A549 (cell line): ENCODE measurements at regions not wholly inside any gene's neighbourhood (a gene's known extent, or its start where the extent isn't known, plus 50 kb on each side); places are given as distances from the start of the nearest gene placed in this dataset.

ENCODE experiments used
- ATAC-seq, 2 experiments: fragments of 200-7000 bp in 1 of 2; fragments of >200 bp in 1 of 2; cut with Nextera tagmentation in 1 of 2; cut with Tn5 transposase in 1 of 2; 3 replicates each; pipeline versions ENCODE4 v1.8.0 to v1.9.1; 2018 to 2020; ENCODE audit warnings: mild to moderate bottlenecking in 1 of 2, moderate library complexity in 1 of 2
- CTCF ChIA-PET: fragments of 300-600 bp; sonication (Branson Sonifier 250); formaldehyde crosslinking; extraction: SDS; loops from one replicate; lab custom pipeline; 2021; ENCODE audit warnings: antibody characterized with exemption, inconsistent platforms; lab: Yijun Ruan, JAX
- POLR2A ChIA-PET: fragments of 350-600 bp; formaldehyde crosslinking; extraction: SDS; loops from one replicate; lab custom pipeline; 2021; ENCODE audit warnings: antibody characterized with exemption, inconsistent platforms; lab: Yijun Ruan, JAX
- DNase-seq, 2 experiments: peaks; one replicate each; pipeline versions ENCODE4 v3.0.0 to v3.0.0-alpha.2; 2011 to 2016; ENCODE audit warnings: low read depth in 1 of 2, low spot score in 1 of 2
- FAIRE-seq: peaks from 2 replicates; lab custom pipeline; 2011; peaks lifted over from hg19 to GRCh38; lab: Jason Lieb, UNC
- H3K27ac ChIP-seq, 2 experiments: fragments of >200 bp; sonication (Bioruptor Twin); formaldehyde crosslinking; 3 replicates each; pipeline ENCODE4 v1.5.1; 2016 to 2017
- H3K4me1 ChIP-seq: fragments of >200 bp; sonication (Bioruptor Twin); formaldehyde crosslinking; 3 replicates; pipeline ENCODE4 v1.6.1; 2016
- H3K4me2 ChIP-seq: fragments of >200 bp; sonication (Bioruptor Twin); formaldehyde crosslinking; 3 replicates; pipeline ENCODE4 v1.6.1; 2016
- H3K4me3 ChIP-seq: fragments of >200 bp; sonication (Bioruptor Twin); formaldehyde crosslinking; 3 replicates; pipeline ENCODE4 v1.5.1; 2016
- H3K9me3 ChIP-seq: fragments of >200 bp; sonication (Bioruptor Twin); formaldehyde crosslinking; 3 replicates; pipeline ENCODE4 v1.6.1; 2016
- BCL3 ChIP-seq: fragments of >200 bp; sonication (Bioruptor Twin); formaldehyde crosslinking; IDR thresholded peaks from 3 replicates; pipeline ENCODE4 v1.6.1; 2016
- BHLHE40 ChIP-seq: IDR thresholded peaks from 2 replicates; pipeline ENCODE4 v1.6.1; 2012; ENCODE audit warnings: low read depth, low read length, inconsistent platforms
- CBX2 ChIP-seq: fragments of 200-600 bp; sonication (generic); IDR thresholded peaks from 2 replicates; pipeline ENCODE4 v1.6.1; 2016; ENCODE audit warnings: low read depth, mild to moderate bottlenecking, borderline replicate concordance
- CHD4 ChIP-seq: fragments of 200-600 bp; sonication (generic); IDR thresholded peaks from 2 replicates; pipeline ENCODE4 v1.6.1; 2016; ENCODE audit warnings: antibody characterized with exemption, mild to moderate bottlenecking, borderline replicate concordance
- E2F6 ChIP-seq: IDR thresholded peaks from 2 replicates; pipeline ENCODE4 v1.6.1; 2012; ENCODE audit warnings: low read depth, borderline replicate concordance
- EHF ChIP-seq: fragments of 250-450 bp; sonication (Bioruptor Pico); IDR thresholded peaks from 2 replicates; pipeline ENCODE4 v1.5.0; 2020; ENCODE audit warnings: mild to moderate bottlenecking
- EHMT2 ChIP-seq: fragments of 200-600 bp; sonication (generic); IDR thresholded peaks from 2 replicates; pipeline ENCODE4 v1.6.1; 2016; ENCODE audit warnings: antibody characterized with exemption, low read depth, mild to moderate bottlenecking, moderate library complexity
- EP300 ChIP-seq, 2 experiments: fragments of >200 bp; sonication (Bioruptor Twin); formaldehyde crosslinking; IDR thresholded peaks; 2 replicates in 1 of 2; 3 replicates in 1 of 2; pipeline ENCODE4 v1.6.1; 2016 to 2017
- ESRRA ChIP-seq: fragments of 150-350 bp; IDR thresholded peaks from 2 replicates; pipeline ENCODE4 v1.6.1; 2014; ENCODE audit warnings: mild to moderate bottlenecking, low read length, borderline replicate concordance
- FOSL2 ChIP-seq, 2 experiments: fragments of 450-650 bp in 1 of 2; fragments of >200 bp in 1 of 2; sonication (Bioruptor Twin) in 1 of 2; formaldehyde crosslinking; IDR thresholded peaks; 2 replicates each; pipeline versions ENCODE4 v1.5.0 to v1.6.1; 2016 to 2020; ENCODE audit warnings: mild to moderate bottlenecking in 1 of 2, moderate library complexity in 1 of 2
- HDAC2 ChIP-seq: fragments of 200-600 bp; sonication (generic); IDR thresholded peaks from 2 replicates; pipeline ENCODE4 v1.6.1; 2016
- HOXB13 ChIP-seq: fragments of 250-450 bp; sonication (Bioruptor Pico); IDR thresholded peaks from 2 replicates; pipeline ENCODE4 v1.5.0; 2020; ENCODE audit warnings: low read depth, mild to moderate bottlenecking, moderate library complexity
- JUNB ChIP-seq: fragments of >200 bp; sonication (Bioruptor Twin); formaldehyde crosslinking; IDR thresholded peaks from 2 replicates; pipeline ENCODE4 v1.6.1; 2016
- KDM5A ChIP-seq: fragments of 200-600 bp; sonication (generic); IDR thresholded peaks from 2 replicates; pipeline ENCODE4 v1.6.1; 2016; ENCODE audit warnings: antibody characterized with exemption, mild to moderate bottlenecking
- MAZ ChIP-seq: fragments of 150-350 bp; IDR thresholded peaks from 2 replicates; pipeline ENCODE4 v1.6.1; 2014; ENCODE audit warnings: antibody characterized with exemption, low read depth, low read length, borderline replicate concordance
- MYC ChIP-seq: IDR thresholded peaks from 2 replicates; pipeline ENCODE4 v1.6.1; 2012; ENCODE audit warnings: mild to moderate bottlenecking, inconsistent platforms, low read length, improper control_type of control experiment, borderline replicate concordance
- NR3C1 ChIP-seq: fragments of >200 bp; sonication (Bioruptor Twin); formaldehyde crosslinking; IDR thresholded peaks from 3 replicates; pipeline ENCODE4 v1.6.1; 2017
- POLR2A ChIP-seq: IDR thresholded peaks from 2 replicates; pipeline ENCODE4 v1.6.1; 2012; ENCODE audit warnings: mild to moderate bottlenecking, low read length
- RCOR1 ChIP-seq: fragments of 150-350 bp; IDR thresholded peaks from 2 replicates; pipeline ENCODE4 v1.6.1; 2014; ENCODE audit warnings: antibody characterized with exemption, low read length, low read depth
- RNF2 ChIP-seq: fragments of 200-600 bp; sonication (generic); IDR thresholded peaks from 2 replicates; pipeline ENCODE4 v1.6.1; 2016; ENCODE audit warnings: low read depth, mild to moderate bottlenecking, antibody characterized with exemption, moderate library complexity, borderline replicate concordance
- SMC3 ChIP-seq: fragments of >200 bp; sonication (Bioruptor Twin); formaldehyde crosslinking; IDR thresholded peaks from 3 replicates; pipeline ENCODE4 v1.6.1; 2018; ENCODE audit warnings: inconsistent platforms
- TFCP2L1 ChIP-seq: fragments of 250-450 bp; sonication (Bioruptor Pico); IDR thresholded peaks from 2 replicates; pipeline ENCODE4 v1.5.0; 2021; ENCODE audit warnings: mild to moderate bottlenecking
- USF2 ChIP-seq: fragments of 450-650 bp; IDR thresholded peaks from 2 replicates; pipeline ENCODE4 v1.6.1; 2014; ENCODE audit warnings: antibody characterized with exemption
- WGBS: methylation state at CpG from one replicate; pipeline ENCODE4 v1.1.6; 2017; ENCODE audit errors: missing lambda C conversion rate; 5-methylcytosine and 5-hydroxymethylcytosine counted together
- TF ChIP-seq, protein P1 (sequence below): IDR thresholded peaks from 2 replicates; pipeline ENCODE4 v1.6.1; 2012
- TF ChIP-seq, protein P2 (sequence below): fragments of >200 bp; sonication (Bioruptor Twin); formaldehyde crosslinking; IDR thresholded peaks from 3 replicates; pipeline ENCODE4 v1.5.1; 2016

- no peak overlapping the region for H3K27ac ChIP-seq
- H3K4me2 ChIP-seq = no peak overlapping the region
- no peak overlapping the region for H3K4me3 ChIP-seq
- H3K9me3 ChIP-seq = no peaks in the 10 kb centered on the region
- ChIA-PET CTCF (no interaction called here), POLR2A (no interaction called here)
- FAIRE-seq (no peak), ATAC-seq (no peak), DNase-seq (no peak)
- TF ChIP-seq E2F6 = no peak
- TF ChIP-seq, protein P1, sequence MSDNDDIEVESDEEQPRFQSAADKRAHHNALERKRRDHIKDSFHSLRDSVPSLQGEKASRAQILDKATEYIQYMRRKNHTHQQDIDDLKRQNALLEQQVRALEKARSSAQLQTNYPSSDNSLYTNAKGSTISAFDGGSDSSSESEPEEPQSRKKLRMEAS = no peak
- TF ChIP-seq CBX2 = no peak
- TF ChIP-seq POLR2A = no peak
- TF ChIP-seq FOSL2 (IDR thresholded peaks at IDR 0.05) = no peak
- no peak for TF ChIP-seq FOSL2 (CRISPR knock-in tag; IDR thresholded peaks at IDR 0.05)
- no peak for TF ChIP-seq EHMT2
- TF ChIP-seq BCL3 = no peak
- TF ChIP-seq CHD4 = no peak
- no peaks in the 10 kb centered on the region for H3K4me1 ChIP-seq
- WGBS = 4% methylated on average over 1 of the region's 1 CpG
These were observed 1239.4 kb downstream of the CNTNAP5 start for GRCh38 chr2:125264453-125264852.

GRCh38 chr2:125267683-125268082 is 1242.6 kb downstream of the CNTNAP5 start:
- H3K9me3 ChIP-seq = no peaks in the 10 kb centered on the region
- H3K4me3 ChIP-seq = no peak overlapping the region
- H3K4me2 ChIP-seq = no peak overlapping the region
- TF ChIP-seq POLR2A = no peak
- TF ChIP-seq ESRRA = no peak
- TF ChIP-seq EHF = no peak
- TF ChIP-seq USF2 = no peak
- TF ChIP-seq HDAC2 = no peak
- TF ChIP-seq KDM5A = no peak
- no peak for TF ChIP-seq E2F6
- no peak for TF ChIP-seq HOXB13 (CRISPR knock-in tag)
- no peak for TF ChIP-seq RCOR1
- POLR2A ChIA-PET = no interaction called here
- no peaks in the 10 kb centered on the region for H3K4me1 ChIP-seq
- no peak overlapping the region for H3K27ac ChIP-seq
- CTCF ChIA-PET = no interaction called here
- no peak for DNase-seq
- WGBS = 35% methylated on average over 2 of the region's 2 CpGs
- ATAC-seq = no peak
- no peak for FAIRE-seq

- FAIRE-seq = no peak
- no peak for DNase-seq
- no peak overlapping the region for H3K27ac ChIP-seq
- ChIA-PET CTCF (no interaction called here), POLR2A (no interaction called here)
- TF ChIP-seq JUNB (no peak), MAZ (no peak), FOSL2 (IDR thresholded peaks at IDR 0.05) (no peak), FOSL2 (CRISPR knock-in tag; IDR thresholded peaks at IDR 0.05) (no peak), BHLHE40 (no peak), NR3C1 (no peak), MYC (no peak), EP300 (IDR thresholded peaks at IDR 0.05) (no peak), TFCP2L1 (CRISPR knock-in tag) (no peak), RNF2 (no peak), SMC3 (no peak)
- TF ChIP-seq, protein P2, sequence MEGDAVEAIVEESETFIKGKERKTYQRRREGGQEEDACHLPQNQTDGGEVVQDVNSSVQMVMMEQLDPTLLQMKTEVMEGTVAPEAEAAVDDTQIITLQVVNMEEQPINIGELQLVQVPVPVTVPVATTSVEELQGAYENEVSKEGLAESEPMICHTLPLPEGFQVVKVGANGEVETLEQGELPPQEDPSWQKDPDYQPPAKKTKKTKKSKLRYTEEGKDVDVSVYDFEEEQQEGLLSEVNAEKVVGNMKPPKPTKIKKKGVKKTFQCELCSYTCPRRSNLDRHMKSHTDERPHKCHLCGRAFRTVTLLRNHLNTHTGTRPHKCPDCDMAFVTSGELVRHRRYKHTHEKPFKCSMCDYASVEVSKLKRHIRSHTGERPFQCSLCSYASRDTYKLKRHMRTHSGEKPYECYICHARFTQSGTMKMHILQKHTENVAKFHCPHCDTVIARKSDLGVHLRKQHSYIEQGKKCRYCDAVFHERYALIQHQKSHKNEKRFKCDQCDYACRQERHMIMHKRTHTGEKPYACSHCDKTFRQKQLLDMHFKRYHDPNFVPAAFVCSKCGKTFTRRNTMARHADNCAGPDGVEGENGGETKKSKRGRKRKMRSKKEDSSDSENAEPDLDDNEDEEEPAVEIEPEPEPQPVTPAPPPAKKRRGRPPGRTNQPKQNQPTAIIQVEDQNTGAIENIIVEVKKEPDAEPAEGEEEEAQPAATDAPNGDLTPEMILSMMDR = no peak
- no peaks in the 10 kb centered on the region for H3K9me3 ChIP-seq
- no peak overlapping the region for H3K4me3 ChIP-seq
- ATAC-seq = no peak
- no peaks in the 10 kb centered on the region for H3K4me1 ChIP-seq
- H3K4me2 ChIP-seq = no peak overlapping the region
- 7% methylated on average over 1 of the region's 1 CpG for WGBS
These were observed 1247.6 kb downstream of the CNTNAP5 start for GRCh38 chr2:125272651-125273050.
